HG03025 (cell line): ENCODE measurements at regions not wholly inside any gene's neighbourhood (a gene's known extent, or its start where the extent isn't known, plus 50 kb on each side); places are given as distances from the start of the nearest gene placed in this dataset.
"Not testable (repeated sequence)": the region's sequence is repeated elsewhere in the genome, so short reads cannot be mapped to it uniquely, and the experiment has no call there.

Source experiments
- ATAC-seq: cut with Tn5 transposase; IDR thresholded peaks from one replicate; pipeline ENCODE4 v1.9.1; 2021; ENCODE audit warnings: mild to moderate bottlenecking, moderate library complexity; ENCODE audit not compliant: unreplicated experiment, low FRiP score

GRCh38 chr1:204777591-204777990 is 92.1 kb upstream of the LRRN2 start:
- ATAC-seq: no peak

- no peak for ATAC-seq
Observed at GRCh38 chr1:204780630-204781029, 90.0 kb upstream of the NFASC start.

DNA sequence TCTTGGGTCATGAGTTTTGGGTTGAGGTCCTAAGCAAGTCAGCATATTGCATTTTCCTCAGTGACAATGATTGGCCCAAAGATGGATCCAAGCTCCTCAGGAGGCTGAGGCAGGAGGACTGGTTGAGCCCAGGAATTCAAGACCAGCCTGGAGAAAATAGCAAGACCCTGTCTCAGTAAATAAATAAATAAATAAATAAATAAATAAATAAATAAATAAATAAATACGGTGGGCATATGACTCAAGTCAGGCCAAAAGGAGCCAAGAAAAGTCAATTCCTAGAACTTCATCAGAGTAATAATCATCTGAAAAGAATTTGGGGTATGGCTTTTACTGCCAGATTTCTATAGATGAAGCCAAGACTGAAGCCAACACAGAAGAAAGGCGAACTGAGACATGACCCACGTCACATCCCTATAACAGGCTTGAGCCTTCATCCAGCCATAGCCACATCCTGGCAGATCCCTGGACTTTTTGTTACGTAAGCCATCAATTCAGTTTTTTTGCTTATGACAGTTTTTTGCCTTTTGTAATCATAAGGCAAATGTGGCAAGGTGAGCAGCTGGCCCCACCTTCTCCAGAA is 88.5 kb upstream of the NFASC start:
- no peak for ATAC-seq

GRCh38 chr1:204785023-204785422 is 85.6 kb upstream of the NFASC start:
- ATAC-seq: not testable (repeated sequence)

DNA sequence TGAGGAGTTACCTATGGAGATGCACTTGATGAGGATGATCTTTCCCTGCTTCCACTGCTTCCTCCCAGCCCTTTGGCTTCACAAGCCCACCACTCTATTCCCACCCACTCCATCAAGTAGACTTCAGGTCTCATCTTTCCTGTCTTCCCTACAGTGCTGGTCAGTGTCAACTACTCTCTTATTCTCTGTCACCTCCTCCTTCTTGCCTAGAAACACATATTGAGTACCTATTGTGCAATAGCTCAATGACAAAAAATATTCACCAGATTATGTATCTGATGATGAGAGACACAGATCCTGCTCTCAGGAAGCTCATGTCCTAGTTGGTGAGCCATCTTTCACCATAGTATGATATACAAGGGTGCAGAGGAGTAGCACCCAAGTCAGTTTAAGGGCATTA is 82.2 kb upstream of the NFASC start:
- ATAC-seq: no peak

- no peak for ATAC-seq
Observed at GRCh38 chr1:204791453-204792353, 79.0 kb upstream of the NFASC start.

DNA sequence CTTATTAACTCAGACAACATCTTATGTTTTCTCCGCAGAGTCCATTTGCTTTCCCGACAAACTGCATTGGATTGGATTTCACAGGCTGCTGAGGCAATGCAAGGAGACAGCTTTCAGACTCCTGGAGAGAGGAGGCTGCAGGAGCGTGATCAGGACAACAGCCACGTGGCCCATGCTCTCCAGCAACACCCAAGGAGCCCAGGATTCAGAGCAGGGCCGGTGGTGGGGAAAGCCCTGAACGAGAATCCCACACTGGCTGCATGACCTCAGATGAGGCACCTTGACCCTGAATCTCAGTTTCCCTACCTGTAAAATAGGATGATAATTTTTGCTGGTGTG is 78.3 kb upstream of the NFASC start:
- ATAC-seq: no peak

DNA sequence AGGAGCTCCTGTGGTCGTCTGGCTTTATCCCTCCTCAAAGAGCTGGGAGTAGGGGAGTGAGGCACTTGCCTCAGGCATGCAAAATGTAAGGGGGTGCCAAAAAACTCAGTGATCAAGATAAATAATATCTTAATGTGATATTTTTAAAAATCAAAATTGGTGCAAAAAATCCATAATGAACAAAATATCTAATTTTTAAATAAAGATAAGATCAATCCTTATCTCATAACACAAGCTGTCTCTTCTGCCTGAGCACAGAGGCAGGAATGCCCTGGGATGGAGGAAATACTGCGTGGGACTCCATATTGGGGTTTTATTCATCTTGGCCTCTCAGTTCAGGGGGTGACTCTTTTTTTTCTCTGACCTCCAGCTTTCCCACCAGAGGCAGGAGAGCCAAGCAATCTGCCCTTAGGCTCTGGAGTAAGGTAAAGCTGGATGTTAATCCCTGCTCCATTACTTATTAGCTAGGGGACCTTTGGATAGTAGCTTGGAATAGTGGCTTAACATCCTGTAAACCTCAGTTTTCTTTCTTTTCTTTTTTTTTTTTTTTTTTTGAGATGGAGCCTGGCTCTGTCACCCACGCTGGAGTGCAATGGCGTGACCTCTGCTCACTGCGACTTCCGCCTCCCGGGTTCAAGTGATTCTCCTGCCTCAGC is 77.3 kb upstream of the NFASC start:
- ATAC-seq: no peak

- not testable (repeated sequence) for ATAC-seq
Observed at GRCh38 chr1:204796886-204797285, 73.8 kb upstream of the NFASC start.

DNA sequence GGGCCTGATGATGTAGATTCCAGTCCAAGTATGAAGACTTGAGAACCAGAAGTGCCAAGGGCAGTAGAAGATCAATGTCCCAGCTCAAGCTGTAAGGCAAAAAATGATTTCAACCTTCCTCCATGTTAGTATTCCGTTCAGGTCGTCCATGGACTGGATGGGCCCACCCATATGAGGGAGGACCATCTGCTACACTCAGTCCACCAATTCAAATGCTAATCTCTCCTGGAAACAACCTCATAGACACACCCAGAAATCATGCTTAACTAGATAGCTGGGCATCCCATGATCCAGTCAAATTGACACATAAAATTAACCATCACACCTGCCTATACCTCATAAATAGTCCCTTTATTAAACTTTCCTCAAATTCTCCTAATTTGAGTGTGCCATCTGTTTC is 73.3 kb upstream of the NFASC start:
- no peak for ATAC-seq

- ATAC-seq: no peak
Observed at GRCh38 chr1:204799630-204800029, 71.0 kb upstream of the NFASC start.

- no peak for ATAC-seq
Observed at GRCh38 chr1:204801211-204801610, 69.5 kb upstream of the NFASC start.

DNA sequence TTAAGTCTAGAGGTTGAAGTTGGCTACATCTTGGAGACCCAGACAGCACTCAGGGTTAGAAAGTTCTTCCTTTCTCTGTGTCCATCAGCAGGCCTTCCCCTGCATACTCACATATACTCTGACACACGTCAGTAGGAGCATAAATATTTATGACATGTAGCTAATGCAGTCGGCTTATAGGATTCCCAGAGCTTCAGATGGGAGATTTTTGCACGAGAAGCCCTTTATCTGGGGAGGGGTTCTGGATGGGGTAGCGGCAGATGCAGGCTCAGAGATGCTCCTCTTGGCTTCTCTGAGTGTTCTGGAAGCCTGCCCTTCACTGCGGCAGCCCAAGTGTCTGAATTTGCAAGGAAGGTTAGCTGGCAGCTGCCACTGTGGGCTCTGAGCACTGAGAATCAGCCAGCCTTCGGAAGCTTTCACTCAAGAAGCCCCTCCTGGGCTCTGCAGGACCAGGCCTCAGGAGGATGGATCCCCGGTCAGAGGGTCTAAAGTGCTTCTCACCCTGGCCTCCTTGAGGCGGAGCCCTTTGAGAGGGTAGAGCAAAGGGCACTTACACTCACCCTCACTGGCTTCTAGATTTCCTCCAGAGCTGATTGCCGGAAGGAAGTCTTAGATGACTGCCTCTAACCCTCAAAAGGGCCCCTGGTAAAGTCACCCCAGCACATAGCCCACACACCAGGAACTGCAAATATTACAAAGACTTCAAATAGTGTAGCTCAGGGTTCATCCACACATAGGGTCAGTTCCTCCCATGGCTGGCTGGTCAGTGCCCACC is 68.1 kb upstream of the NFASC start:
- ATAC-seq: no peak

GRCh38 chr1:204803607-204804006 is 67.1 kb upstream of the NFASC start:
- no peak for ATAC-seq

DNA sequence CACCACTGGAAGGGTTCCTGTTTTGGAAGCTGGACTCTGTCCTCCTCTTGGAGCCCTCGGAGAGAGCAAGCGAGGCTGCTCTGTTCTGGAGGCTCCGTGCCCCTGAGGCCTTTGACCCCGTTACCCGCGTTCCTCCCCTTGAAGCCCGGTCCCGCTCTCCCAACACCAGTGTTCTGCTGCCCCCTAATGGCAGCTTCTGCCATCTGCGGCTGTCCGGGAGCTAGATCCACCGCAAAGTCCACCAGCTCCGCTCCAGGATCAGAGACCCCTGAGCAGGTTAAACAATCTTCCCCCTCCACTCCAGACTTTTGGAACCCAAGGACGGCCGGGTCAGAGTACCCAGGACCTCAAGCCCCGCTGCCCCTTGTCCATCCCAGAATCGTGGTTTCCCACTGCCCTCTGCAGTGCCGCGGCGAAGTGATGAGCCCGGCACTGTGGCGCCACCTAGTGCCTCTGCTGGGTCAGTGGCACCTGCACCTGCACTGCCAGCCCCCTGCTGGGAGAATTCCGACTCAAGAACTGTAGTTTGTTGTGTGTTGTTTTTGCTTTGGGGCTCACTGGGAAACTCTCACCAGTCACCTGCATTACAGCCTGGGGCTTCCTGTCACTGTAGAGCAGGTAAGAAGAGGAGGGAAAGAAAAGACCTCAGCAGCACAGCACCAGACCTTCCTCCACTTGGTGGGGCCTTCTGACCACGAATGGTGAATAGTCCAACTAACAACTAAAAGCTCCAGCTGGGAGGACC is 63.5 kb upstream of the NFASC start:
- ATAC-seq: peak; percentile 80

GRCh38 chr1:204809488-204809887 is 61.2 kb upstream of the NFASC start:
- no peak for ATAC-seq

DNA sequence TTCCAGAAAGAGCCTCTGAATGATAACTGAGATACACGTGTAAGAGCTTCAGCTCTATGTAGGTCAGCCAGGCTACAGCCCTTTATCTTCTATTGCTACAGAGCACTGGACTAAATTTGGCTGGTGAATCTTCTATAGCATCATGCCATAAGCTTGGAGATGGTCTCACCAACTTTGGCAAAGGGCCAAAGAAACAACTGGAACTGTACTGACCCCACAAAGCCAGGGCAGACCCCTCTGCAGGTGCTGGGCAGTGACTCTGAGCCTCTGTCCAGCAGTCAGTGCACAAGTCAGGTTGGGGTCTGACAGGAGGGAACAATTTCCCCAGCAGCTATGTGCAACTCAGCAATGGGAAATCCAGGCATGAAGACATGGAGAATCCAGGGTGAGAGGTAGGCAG is 57.8 kb upstream of the NFASC start:
- ATAC-seq: no peak

DNA sequence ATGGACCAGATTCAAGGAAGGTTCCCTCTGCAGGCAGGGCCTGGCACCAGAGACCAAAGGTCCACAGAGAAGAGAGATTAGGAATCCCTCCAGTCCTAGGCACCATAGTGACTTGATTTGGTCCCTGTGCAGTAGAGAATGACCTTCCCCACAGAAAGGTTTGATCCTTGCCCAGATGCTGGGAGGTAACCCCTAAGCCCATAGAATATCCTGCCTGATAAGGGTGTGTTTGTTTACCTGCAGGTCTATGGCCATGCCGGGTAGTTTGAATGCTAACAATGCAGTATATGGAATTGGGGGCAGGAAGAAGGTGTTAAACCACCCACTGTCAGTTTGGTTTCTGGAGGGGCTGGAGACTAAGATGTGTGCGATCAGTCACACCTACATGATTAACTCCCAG is 57.1 kb upstream of the NFASC start:
- no peak for ATAC-seq

DNA sequence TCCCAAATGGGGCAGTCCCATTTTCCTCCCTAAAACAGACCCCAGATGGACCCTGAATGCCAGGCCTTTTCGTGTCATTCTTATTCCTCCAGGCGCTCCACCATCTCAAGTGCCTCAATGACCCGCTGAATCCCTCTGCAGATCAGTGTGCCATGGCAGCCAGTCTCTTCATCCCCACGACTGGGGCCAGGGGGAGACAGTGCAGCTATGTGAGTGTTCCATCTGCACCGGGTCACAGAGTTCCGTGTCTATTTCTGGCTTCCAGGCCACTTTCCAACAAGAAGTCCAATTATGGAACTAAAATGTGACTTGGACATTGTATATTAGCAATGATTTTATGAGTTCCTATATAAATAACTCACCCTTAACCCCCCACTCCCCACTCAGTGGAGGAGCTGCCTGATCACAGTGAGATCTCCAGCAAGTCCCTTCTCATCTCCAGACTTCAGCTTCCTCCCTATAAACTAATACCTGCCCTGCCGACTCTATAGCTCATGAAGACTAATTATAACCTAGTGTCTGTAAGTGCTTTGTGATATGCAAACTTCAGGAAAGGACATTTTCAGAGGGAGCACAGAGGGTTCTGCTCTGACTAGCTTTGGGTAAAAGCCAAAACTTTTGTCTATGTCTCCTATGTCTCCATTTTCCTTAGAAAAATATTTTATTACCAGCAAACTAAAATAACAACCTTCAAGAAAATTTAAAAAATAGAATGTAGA is 56.3 kb upstream of the NFASC start:
- no peak for ATAC-seq

DNA sequence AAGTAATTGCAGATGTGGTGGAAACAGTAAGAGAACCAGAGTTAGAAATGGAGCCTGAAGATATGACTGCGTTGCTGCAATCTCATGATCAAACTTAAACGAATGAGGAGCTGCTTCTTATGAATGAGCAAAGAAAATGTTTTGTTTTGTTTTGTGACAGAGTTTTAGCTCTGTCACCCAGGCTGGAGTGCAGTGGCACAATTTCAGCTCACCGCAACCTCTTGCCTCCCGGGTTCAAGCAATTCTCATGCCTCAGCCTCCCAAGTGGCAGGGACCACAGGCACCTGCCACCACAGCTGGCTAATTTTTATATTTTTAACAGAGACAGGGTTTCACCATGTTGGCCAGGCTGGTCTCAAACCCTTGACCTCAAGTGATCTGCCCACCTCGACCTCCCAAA is 53.3 kb upstream of the NFASC start:
- no peak for ATAC-seq
